HepG2 (cell line): ENCODE measurements at regions not wholly inside any gene's neighbourhood (a gene's known extent, or its start where the extent isn't known, plus 50 kb on each side); places are given as distances from the start of the nearest gene placed in this dataset.

Source experiments
- GABPB1 ChIP-seq: IDR thresholded peaks from 2 replicates; pipeline ENCODE4 v1.6.1; 2016; ENCODE audit warnings: mild to moderate bottlenecking, missing genetic modification reagents, moderate library complexity, missing compliant biosample characterization
- KAT8 ChIP-seq: IDR thresholded peaks from 2 replicates; pipeline ENCODE4 v1.6.1; 2016; ENCODE audit warnings: missing genetic modification reagents, missing compliant biosample characterization
- KLF16 ChIP-seq, 2 experiments: sonication (generic) in 1 of 2; formaldehyde crosslinking in 1 of 2; IDR thresholded peaks; 2 replicates each; pipeline versions ENCODE4 v1.6.1 to v1.8.0; 2016 to 2023; ENCODE audit warnings: missing genetic modification reagents in 2 of 2, missing compliant biosample characterization in 1 of 2
- MAFG ChIP-seq: sonication (generic); formaldehyde crosslinking; IDR thresholded peaks from 2 replicates; pipeline ENCODE4 v1.5.1; 2020; ENCODE audit warnings: mild to moderate bottlenecking, missing genetic modification reagents
- SKIL ChIP-seq: sonication (generic); formaldehyde crosslinking; IDR thresholded peaks from 2 replicates; pipeline ENCODE4 v1.8.0; 2022; ENCODE audit warnings: missing genetic modification reagents, mild to moderate bottlenecking, moderate library complexity, borderline replicate concordance
- SP5 ChIP-seq: IDR thresholded peaks from 2 replicates; pipeline ENCODE4 v1.6.1; 2016; ENCODE audit warnings: low read depth, borderline replicate concordance
- TFE3 ChIP-seq: IDR thresholded peaks from 2 replicates; pipeline ENCODE4 v1.6.1; 2016
- ZBTB10 ChIP-seq: sonication (generic); formaldehyde crosslinking; IDR thresholded peaks from 2 replicates; pipeline ENCODE4 v1.4.0; 2020; ENCODE audit warnings: missing genetic modification reagents, borderline replicate concordance
- ZNF496 ChIP-seq: sonication (generic); formaldehyde crosslinking; IDR thresholded peaks from 2 replicates; pipeline ENCODE4 v1.8.1; 2023; ENCODE audit warnings: mild to moderate bottlenecking, moderate library complexity, missing genetic modification reagents; ENCODE audit not compliant: insufficient replicate concordance
- ZNF687 ChIP-seq: sonication (generic); formaldehyde crosslinking; IDR thresholded peaks from 2 replicates; pipeline ENCODE4 v1.5.1; 2020; ENCODE audit warnings: mild to moderate bottlenecking, missing genetic modification reagents, moderate library complexity

GRCh38 chr13:26968431-26969341, 202.9 kb downstream of the USP12 start (continued):
- peak; percentile 79; the same call in 1 of the 2 replicates for TF ChIP-seq ZBTB10 (CRISPR knock-in tag)
- peak; percentile 42; the same call in 1 of the 2 replicates for TF ChIP-seq GABPB1 (CRISPR knock-in tag)
- peak; percentile 74 for TF ChIP-seq SKIL (CRISPR knock-in tag)
- TF ChIP-seq MAFG (CRISPR knock-in tag): no peak
- peak; percentile 66; the same call in 1 of the 2 replicates for TF ChIP-seq KAT8 (CRISPR knock-in tag)
- TF ChIP-seq TFE3 (CRISPR knock-in tag): 0 out of 2 replicates have a peak, but pooled peaks have one; percentile 24
- TF ChIP-seq ZNF496 (CRISPR knock-in tag): no peak
- TF ChIP-seq KLF16 (CRISPR knock-in tag; IDR thresholded peaks at IDR 0.05): peak in 1 of 2 experiments; percentile 53; a peak in 2 of 4 replicates
- TF ChIP-seq ZNF687 (CRISPR knock-in tag): peak; percentile 94
- 0 out of 2 replicates have a peak, but pooled peaks have one; percentile 34 for TF ChIP-seq SP5
